Activated B cell treated with CpG ODN at 0.5 μM for 24 hours (primary cell): ENCODE measurements at regions not wholly inside any gene's neighbourhood (a gene's known extent, or its start where the extent isn't known, plus 50 kb on each side); places are given as distances from the start of the nearest gene placed in this dataset.

ENCODE experiments used
- ATAC-seq: fragments of 200-7000 bp; cut with Tn5 transposase; one replicate; pipeline ENCODE4 v1.10.0; 2021; ENCODE audit warnings: low read depth, mild to moderate bottlenecking, moderate library complexity
- CTCF ChIA-PET: fragments of 350-600 bp; sonication (Branson Sonifier 250); formaldehyde crosslinking; loops from one replicate; lab custom pipeline; 2021; ENCODE audit warnings: antibody characterized with exemption; lab: Charles Lee
- POLR2A ChIA-PET: fragments of 350-600 bp; sonication (Branson Sonifier 250); formaldehyde crosslinking; loops from one replicate; lab custom pipeline; 2021; ENCODE audit warnings: antibody characterized with exemption; lab: Charles Lee
- DNase-seq: peaks from one replicate; pipeline ENCODE4 v3.0.0; 2022
- H3K27ac Mint-ChIP-seq: one replicate; pipeline ENCODE4 v1.8.0; 2020; ENCODE audit warnings: mixed read lengths
- H3K27me3 Mint-ChIP-seq: one replicate; pipeline ENCODE4 v1.8.0; 2021; ENCODE audit warnings: mixed read lengths
- H3K36me3 Mint-ChIP-seq: one replicate; pipeline ENCODE4 v1.8.0; 2021; ENCODE audit warnings: low read depth, mixed read lengths
- H3K4me1 Mint-ChIP-seq: one replicate; pipeline ENCODE4 v1.8.0; 2021; ENCODE audit warnings: mixed read lengths
- H3K4me3 Mint-ChIP-seq: one replicate; pipeline ENCODE4 v1.8.0; 2020; ENCODE audit warnings: mild to moderate bottlenecking, mixed read lengths
- H3K9me3 Mint-ChIP-seq: one replicate; pipeline ENCODE4 v1.8.0; 2020; ENCODE audit warnings: mixed read lengths
- intact Hi-C: fragments of 100-400 bp; cut with micrococcal nuclease; formaldehyde crosslinking; loops from one replicate; pipeline ENCODE4 v1.15.1; 2024
- TF ChIP-seq, protein P1 (sequence below): fragments of 200-600 bp; IDR thresholded peaks from one replicate; pipeline ENCODE4 v1.8.0; 2022; ENCODE audit warnings: antibody characterized with exemption, mild to moderate bottlenecking

DNA sequence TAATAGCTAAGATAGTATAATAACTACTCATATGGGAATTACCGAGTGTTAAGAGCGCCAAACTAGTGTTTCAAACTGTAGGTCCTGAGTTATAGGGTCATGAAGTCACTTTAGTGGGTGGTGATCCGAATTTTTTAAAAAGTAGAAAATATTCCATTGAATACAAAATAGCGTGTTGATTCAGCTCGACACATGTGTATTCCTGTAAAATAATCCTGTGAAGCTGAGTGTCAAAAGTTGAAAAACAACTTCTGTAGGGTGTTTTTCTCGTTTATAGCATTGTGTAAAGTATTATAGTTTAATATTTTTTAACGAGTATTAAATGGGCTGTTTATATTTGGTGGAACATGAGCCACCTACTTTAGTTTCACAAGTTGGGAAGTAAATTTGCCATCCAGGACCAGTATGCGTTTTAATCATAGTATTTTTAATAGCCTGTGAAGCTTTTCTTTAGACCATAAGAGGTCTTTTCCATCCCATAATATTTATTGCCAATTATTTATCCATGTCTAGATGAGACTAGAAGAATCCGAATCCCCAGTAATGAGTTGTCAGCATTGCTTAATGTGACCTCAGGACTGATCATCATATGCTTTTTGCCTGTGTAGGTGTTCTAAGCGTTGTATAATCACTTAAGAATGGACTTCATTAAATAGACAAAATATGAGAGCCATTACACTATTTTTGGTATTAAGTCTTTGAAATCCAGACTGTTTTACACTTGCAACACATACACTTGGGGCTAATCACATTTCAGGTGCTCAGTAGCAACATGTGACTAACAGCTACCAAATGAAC, 84.1 kb downstream of the PTPDC1 start:
- DNase-seq (no peak), ATAC-seq (no peak)
- Mint-ChIP-seq H3K27me3 (no peaks in the 10 kb centered on the region), H3K27ac (peak overlapping the region; percentile 87), H3K9me3 (no peaks in the 10 kb centered on the region), H3K4me3 (peak overlapping the region; percentile 89), H3K36me3 (peaks cover 17% of the 10 kb centered on the region), H3K4me1 (peaks cover 67% of the 10 kb centered on the region)
- CTCF ChIA-PET, result interaction anchor here (0.7 to 1.4 kb wide), 2 partner anchors 45 to 141 kb away, joined by 3 to 5 read pairs; no protein-coding TSS in a partner anchor
- intact Hi-C loops, result loop anchor here (5.0 to 10.0 kb wide), 4 partner anchors 486 to 1709 kb away; partner anchors contain the start of genes AOPEP, ERCC6L2 and ZNF484
- POLR2A ChIA-PET, result no interaction called here
- TF ChIP-seq, protein P1, sequence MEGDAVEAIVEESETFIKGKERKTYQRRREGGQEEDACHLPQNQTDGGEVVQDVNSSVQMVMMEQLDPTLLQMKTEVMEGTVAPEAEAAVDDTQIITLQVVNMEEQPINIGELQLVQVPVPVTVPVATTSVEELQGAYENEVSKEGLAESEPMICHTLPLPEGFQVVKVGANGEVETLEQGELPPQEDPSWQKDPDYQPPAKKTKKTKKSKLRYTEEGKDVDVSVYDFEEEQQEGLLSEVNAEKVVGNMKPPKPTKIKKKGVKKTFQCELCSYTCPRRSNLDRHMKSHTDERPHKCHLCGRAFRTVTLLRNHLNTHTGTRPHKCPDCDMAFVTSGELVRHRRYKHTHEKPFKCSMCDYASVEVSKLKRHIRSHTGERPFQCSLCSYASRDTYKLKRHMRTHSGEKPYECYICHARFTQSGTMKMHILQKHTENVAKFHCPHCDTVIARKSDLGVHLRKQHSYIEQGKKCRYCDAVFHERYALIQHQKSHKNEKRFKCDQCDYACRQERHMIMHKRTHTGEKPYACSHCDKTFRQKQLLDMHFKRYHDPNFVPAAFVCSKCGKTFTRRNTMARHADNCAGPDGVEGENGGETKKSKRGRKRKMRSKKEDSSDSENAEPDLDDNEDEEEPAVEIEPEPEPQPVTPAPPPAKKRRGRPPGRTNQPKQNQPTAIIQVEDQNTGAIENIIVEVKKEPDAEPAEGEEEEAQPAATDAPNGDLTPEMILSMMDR, result no peak

DNA sequence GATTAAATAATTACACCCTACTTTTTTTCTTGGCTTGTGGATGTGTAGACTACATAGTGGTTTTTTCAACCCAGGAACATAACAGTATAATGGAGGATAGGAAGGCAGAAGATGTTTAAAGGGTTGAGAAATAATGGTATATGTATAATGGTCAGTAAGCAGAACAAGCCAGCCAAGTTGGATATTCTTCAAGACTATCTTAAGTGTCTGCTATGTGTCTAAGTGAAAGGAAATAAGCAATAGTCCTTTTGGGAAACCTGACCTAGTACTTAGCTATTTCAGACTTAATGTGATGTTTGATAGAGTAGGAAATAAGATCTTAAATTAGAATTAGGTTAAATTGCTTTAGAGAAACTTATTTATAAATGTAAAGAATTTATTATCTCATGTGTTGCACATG, 85.7 kb downstream of the PTPDC1 start:
- peak overlapping the region; percentile 31 for H3K27ac Mint-ChIP-seq
- ChIA-PET POLR2A (no interaction called here), CTCF (interaction anchor here (1.3 kb wide), 1 partner anchor 43 kb away, joined by 3 read pairs; no protein-coding TSS in a partner anchor)
- H3K9me3 Mint-ChIP-seq, result no peaks in the 10 kb centered on the region
- TF ChIP-seq, protein P1, result no peak
- H3K4me1 Mint-ChIP-seq, result peaks cover 79% of the 10 kb centered on the region
- peak overlapping the region; percentile 24 for H3K4me3 Mint-ChIP-seq
- intact Hi-C loops, result loop anchor here (5.0 to 10.0 kb wide), 4 partner anchors 485 to 1707 kb away; partner anchors contain the start of genes AOPEP, ERCC6L2 and ZNF484
- DNase-seq (no peak), ATAC-seq (no peak)
- peaks cover 30% of the 10 kb centered on the region for H3K36me3 Mint-ChIP-seq
- H3K27me3 Mint-ChIP-seq, result no peaks in the 10 kb centered on the region

DNA sequence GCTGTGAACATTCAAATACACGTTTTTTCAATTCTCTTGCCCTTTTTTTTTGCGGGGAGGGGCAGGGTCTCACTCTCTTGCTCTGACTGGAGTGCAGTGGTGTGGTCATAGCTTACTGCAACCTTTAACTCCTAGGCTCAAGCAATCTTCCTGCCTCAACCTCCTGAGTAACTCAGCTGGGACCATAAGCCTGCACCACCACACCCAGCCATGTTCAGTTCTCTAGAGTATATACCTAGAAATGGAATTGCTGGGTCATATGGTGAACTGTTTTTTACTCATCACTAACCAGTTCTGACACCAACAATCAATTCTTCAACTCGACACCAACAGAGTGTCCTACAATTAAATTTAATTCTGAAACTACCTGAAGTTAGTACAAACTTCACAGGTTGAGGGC, 85.5 kb upstream of the ZNF169 start:
- Mint-ChIP-seq H3K27me3 (no peaks in the 10 kb centered on the region), H3K4me3 (peak overlapping the region; percentile 49), H3K27ac (peak overlapping the region; percentile 35), H3K9me3 (no peaks in the 10 kb centered on the region), H3K4me1 (peaks cover 77% of the 10 kb centered on the region), H3K36me3 (peaks cover 54% of the 10 kb centered on the region)
- no peak for ATAC-seq
- intact Hi-C loops, result no loop called here
- POLR2A ChIA-PET, result no interaction called here
- CTCF ChIA-PET, result interaction anchor here (0.7 to 2.0 kb wide), 2 partner anchors 40 to 99 kb away, joined by 3 to 7 read pairs; no protein-coding TSS in a partner anchor
- TF ChIP-seq, protein P1, result no peak
- no peak for DNase-seq

DNA sequence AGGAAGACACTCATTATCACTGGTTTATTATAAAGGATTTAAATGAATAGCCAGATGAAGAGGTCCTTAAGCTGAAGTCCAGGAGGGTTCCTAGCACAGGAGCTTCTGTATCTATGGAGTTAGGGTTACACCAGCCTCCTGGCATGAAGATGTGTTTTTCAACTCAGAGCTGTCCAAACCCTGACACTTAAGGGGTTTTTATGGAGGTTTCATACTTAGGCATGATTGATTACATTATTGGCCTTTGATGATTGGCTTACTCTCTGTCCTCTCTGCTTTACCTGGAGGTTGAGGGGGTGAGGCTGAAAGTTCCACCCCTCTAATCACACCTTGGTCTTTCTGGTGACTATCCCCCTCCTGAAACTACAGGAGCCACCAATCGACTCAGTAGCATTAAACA, 84.9 kb upstream of the ZNF169 start:
- Mint-ChIP-seq H3K36me3 (peaks cover 56% of the 10 kb centered on the region), H3K4me3 (peak overlapping the region; percentile 11), H3K4me1 (peaks cover 79% of the 10 kb centered on the region), H3K9me3 (no peaks in the 10 kb centered on the region), H3K27me3 (no peaks in the 10 kb centered on the region), H3K27ac (peak overlapping the region; percentile 35)
- no peak for DNase-seq
- ChIA-PET CTCF (interaction anchor here (2.0 kb wide), 1 partner anchor 39 kb away, joined by 7 read pairs; no protein-coding TSS in a partner anchor), POLR2A (no interaction called here)
- TF ChIP-seq, protein P1, result no peak
- intact Hi-C loops, result no loop called here
- ATAC-seq, result no peak

DNA sequence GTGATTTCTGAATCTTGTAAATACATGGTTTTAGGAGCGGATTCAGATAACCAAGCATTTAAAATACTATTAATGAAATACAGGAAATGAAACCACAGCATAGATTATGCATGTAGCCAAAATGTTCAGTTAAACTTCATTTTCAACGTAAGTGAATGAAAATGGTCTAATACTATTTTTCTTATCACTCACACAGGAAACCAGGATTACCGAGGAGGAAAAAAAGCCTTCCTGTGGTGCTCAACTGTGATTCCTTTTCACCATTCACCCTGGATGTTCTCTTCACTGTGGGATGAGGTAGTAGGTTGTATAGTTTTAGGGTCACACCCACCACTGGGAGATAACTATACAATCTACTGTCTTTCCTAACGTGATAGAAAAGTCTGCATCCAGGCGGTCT, 83.4 kb upstream of the ZNF169 start:
- TF ChIP-seq, protein P1, result no peak
- Mint-ChIP-seq H3K9me3 (no peaks in the 10 kb centered on the region), H3K4me1 (peaks cover 74% of the 10 kb centered on the region), H3K36me3 (peaks cover 61% of the 10 kb centered on the region), H3K4me3 (peak overlapping the region; percentile 58), H3K27ac (peak overlapping the region; percentile 76), H3K27me3 (no peaks in the 10 kb centered on the region)
- DNase-seq, result no peak
- intact Hi-C loops, result loop anchor here (1.0 to 5.0 kb wide), 2 partner anchors 9 to 37 kb away; no protein-coding TSS in a partner anchor
- CTCF ChIA-PET, result no interaction called here
- POLR2A ChIA-PET, result interaction anchor here (0.6 kb wide), 1 partner anchor 1485 kb away, joined by 6 read pairs; no protein-coding TSS in a partner anchor
- peak; percentile 51 for ATAC-seq
